DOHH2 (cell line): ENCODE measurements at regions not wholly inside any gene's neighbourhood (a gene's known extent, or its start where the extent isn't known, plus 50 kb on each side); places are given as distances from the start of the nearest gene placed in this dataset.

Experiments
- H3F3A ChIP-seq: fragments of 200-600 bp; sonication (generic), shearing (Covaris generic); 2 replicates; pipeline ENCODE4 v1.6.0; 2016; ENCODE audit warnings: antibody characterized with exemption, mild to moderate bottlenecking; ENCODE audit not compliant: control insufficient read depth, insufficient read depth
- H3K27ac ChIP-seq: fragments of 200-600 bp; sonication (generic); 2 replicates; pipeline ENCODE4 v1.5.1; 2014; ENCODE audit warnings: low read depth, mild to moderate bottlenecking, low read length, moderate library complexity
- H3K27me3 ChIP-seq: fragments of 200-600 bp; sonication (generic); 2 replicates; pipeline ENCODE4 v1.6.1; 2014; ENCODE audit warnings: mild to moderate bottlenecking, low read length, mixed read lengths; ENCODE audit not compliant: control insufficient read depth
- H3K36me3 ChIP-seq: fragments of 200-600 bp; sonication (generic); 2 replicates; pipeline ENCODE4 v1.6.1; 2014; ENCODE audit warnings: mild to moderate bottlenecking, low read length, moderate library complexity, mixed read lengths; ENCODE audit not compliant: control insufficient read depth
- H3K4me1 ChIP-seq: fragments of 200-600 bp; sonication (generic); 2 replicates; pipeline ENCODE4 v1.6.1; 2014; ENCODE audit warnings: mild to moderate bottlenecking, low read length, mixed read lengths; ENCODE audit not compliant: control insufficient read depth
- H3K4me2 ChIP-seq: fragments of 200-600 bp; sonication (generic); 2 replicates; pipeline ENCODE4 v1.6.0; 2014; ENCODE audit warnings: mild to moderate bottlenecking, low read length, moderate library complexity
- H3K4me3 ChIP-seq: fragments of 200-600 bp; sonication (generic); 2 replicates; pipeline ENCODE4 v1.5.1; 2014; ENCODE audit warnings: mild to moderate bottlenecking, low read length, mixed read lengths
- H3K79me2 ChIP-seq: fragments of 200-600 bp; sonication (generic); 2 replicates; pipeline ENCODE4 v1.6.1; 2014; ENCODE audit warnings: mild to moderate bottlenecking, low read length, mixed read lengths; ENCODE audit not compliant: control insufficient read depth
- H3K9me2 ChIP-seq: fragments of 200-600 bp; sonication (generic); replicated peaks from 2 replicates; pipeline ENCODE4 v1.6.1; 2014; ENCODE audit warnings: mild to moderate bottlenecking, low read length, mixed read lengths; ENCODE audit not compliant: control insufficient read depth
- H3K9me3 ChIP-seq: fragments of 200-600 bp; sonication (generic); 2 replicates; pipeline ENCODE4 v1.6.1; 2014; ENCODE audit warnings: antibody characterized with exemption, low read length, mixed read lengths; ENCODE audit not compliant: control insufficient read depth, insufficient read depth
- H4K20me1 ChIP-seq: fragments of 200-600 bp; sonication (generic); 2 replicates; pipeline ENCODE4 v1.6.0; 2014; ENCODE audit warnings: low read depth, mild to moderate bottlenecking, antibody characterized with exemption, low read length, moderate library complexity; ENCODE audit not compliant: control insufficient read depth, insufficient read depth
- CTCF ChIP-seq: fragments of 200-600 bp; sonication (generic); IDR thresholded peaks from one replicate; pipeline ENCODE4 v1.5.1; 2014; ENCODE audit warnings: antibody characterized with exemption, mild to moderate bottlenecking, low read depth, low read length; ENCODE audit not compliant: poor library complexity, severe bottlenecking
- EZH2phosphoT487 ChIP-seq: fragments of 200-600 bp; sonication (generic); IDR thresholded peaks from 2 replicates; pipeline ENCODE4 v1.6.1; 2017; ENCODE audit warnings: borderline replicate concordance, mild to moderate bottlenecking, antibody characterized with exemption, low read length, moderate library complexity, mixed read lengths

- no peaks in the 10 kb centered on the region for H3K79me2 ChIP-seq
- no peaks in the 10 kb centered on the region for H3K9me3 ChIP-seq
- no peaks in the 10 kb centered on the region for H3K9me2 ChIP-seq
- no peak overlapping the region for H3K4me3 ChIP-seq
- H3K27ac ChIP-seq, result no peak overlapping the region
- H3F3A ChIP-seq, result no peaks in the 10 kb centered on the region
- H3K4me1 ChIP-seq, result no peaks in the 10 kb centered on the region
- H3K36me3 ChIP-seq, result no peaks in the 10 kb centered on the region
- H3K27me3 ChIP-seq, result no peaks in the 10 kb centered on the region
- no peak overlapping the region for H3K4me2 ChIP-seq
- no peak for TF ChIP-seq CTCF
- no peak for TF ChIP-seq EZH2phosphoT487
- H4K20me1 ChIP-seq, result no peaks in the 10 kb centered on the region
Measured at GRCh38 chr20:17014756-17015366, 212.0 kb upstream of the PCSK2 start.

- no peaks in the 10 kb centered on the region for H3K27me3 ChIP-seq
- H3K4me1 ChIP-seq, result no peaks in the 10 kb centered on the region
- no peaks in the 10 kb centered on the region for H3K36me3 ChIP-seq
- no peaks in the 10 kb centered on the region for H3K79me2 ChIP-seq
- no peaks in the 10 kb centered on the region for H3K9me3 ChIP-seq
- no peaks in the 10 kb centered on the region for H3F3A ChIP-seq
- no peaks in the 10 kb centered on the region for H4K20me1 ChIP-seq
- no peaks in the 10 kb centered on the region for H3K9me2 ChIP-seq
- TF ChIP-seq CTCF, result no peak
- TF ChIP-seq EZH2phosphoT487, result no peak
- H3K4me2 ChIP-seq, result no peak overlapping the region
- H3K27ac ChIP-seq, result no peak overlapping the region
- H3K4me3 ChIP-seq, result no peak overlapping the region
Measured at GRCh38 chr20:17017232-17017631, 209.6 kb upstream of the PCSK2 start.

- no peaks in the 10 kb centered on the region for H3K36me3 ChIP-seq
- H3F3A ChIP-seq, result no peaks in the 10 kb centered on the region
- H3K27me3 ChIP-seq, result no peaks in the 10 kb centered on the region
- H3K4me1 ChIP-seq, result no peaks in the 10 kb centered on the region
- H3K9me3 ChIP-seq, result no peaks in the 10 kb centered on the region
- no peak overlapping the region for H3K4me3 ChIP-seq
- no peaks in the 10 kb centered on the region for H3K9me2 ChIP-seq
- H4K20me1 ChIP-seq, result no peaks in the 10 kb centered on the region
- no peaks in the 10 kb centered on the region for H3K79me2 ChIP-seq
- no peak overlapping the region for H3K27ac ChIP-seq
- no peak overlapping the region for H3K4me2 ChIP-seq
- TF ChIP-seq EZH2phosphoT487, result no peak
- TF ChIP-seq CTCF, result no peak
Measured at GRCh38 chr20:17021481-17021880, 205.4 kb upstream of the PCSK2 start.

GRCh38 chr20:17023036-17023435, 203.8 kb upstream of the PCSK2 start:
- Histone ChIP-seq H3K9me3 (no peaks in the 10 kb centered on the region), H3K9me2 (no peaks in the 10 kb centered on the region), H3K4me1 (no peaks in the 10 kb centered on the region), H3K27ac (no peak overlapping the region), H4K20me1 (no peaks in the 10 kb centered on the region), H3F3A (no peaks in the 10 kb centered on the region), H3K27me3 (no peaks in the 10 kb centered on the region), H3K36me3 (no peaks in the 10 kb centered on the region), H3K4me3 (no peak overlapping the region), H3K4me2 (no peak overlapping the region), H3K79me2 (no peaks in the 10 kb centered on the region)
- TF ChIP-seq CTCF, result no peak
- TF ChIP-seq EZH2phosphoT487, result no peak
